Right ventricle myocardium superior (tissue), 1 donor: ENCODE measurements at regions not wholly inside any gene's neighbourhood (a gene's known extent, or its start where the extent isn't known, plus 50 kb on each side); places are given as distances from the start of the nearest gene placed in this dataset.
"Not testable (repeated sequence)": the region's sequence is repeated elsewhere in the genome, so short reads cannot be mapped to it uniquely, and the experiment has no call there.

Experiments used
- ATAC-seq: fragments of 200-7000 bp; cut with Tn5 transposase; one replicate; pipeline ENCODE4 v1.9.1; 2020; ENCODE audit warnings: mild to moderate bottlenecking; ENCODE audit not compliant: poor library complexity
- DNase-seq: peaks from one replicate; pipeline ENCODE4 v3.0.0-alpha.2; 2020
- intact Hi-C: fragments of 100-400 bp; cut with DNase I; formaldehyde crosslinking; loops from one replicate; pipeline ENCODE4 v1.11.2; 2022
- donor health status: DM: no; HTN: yes; CAD: no; lungs with severe emphysema.

DNA sequence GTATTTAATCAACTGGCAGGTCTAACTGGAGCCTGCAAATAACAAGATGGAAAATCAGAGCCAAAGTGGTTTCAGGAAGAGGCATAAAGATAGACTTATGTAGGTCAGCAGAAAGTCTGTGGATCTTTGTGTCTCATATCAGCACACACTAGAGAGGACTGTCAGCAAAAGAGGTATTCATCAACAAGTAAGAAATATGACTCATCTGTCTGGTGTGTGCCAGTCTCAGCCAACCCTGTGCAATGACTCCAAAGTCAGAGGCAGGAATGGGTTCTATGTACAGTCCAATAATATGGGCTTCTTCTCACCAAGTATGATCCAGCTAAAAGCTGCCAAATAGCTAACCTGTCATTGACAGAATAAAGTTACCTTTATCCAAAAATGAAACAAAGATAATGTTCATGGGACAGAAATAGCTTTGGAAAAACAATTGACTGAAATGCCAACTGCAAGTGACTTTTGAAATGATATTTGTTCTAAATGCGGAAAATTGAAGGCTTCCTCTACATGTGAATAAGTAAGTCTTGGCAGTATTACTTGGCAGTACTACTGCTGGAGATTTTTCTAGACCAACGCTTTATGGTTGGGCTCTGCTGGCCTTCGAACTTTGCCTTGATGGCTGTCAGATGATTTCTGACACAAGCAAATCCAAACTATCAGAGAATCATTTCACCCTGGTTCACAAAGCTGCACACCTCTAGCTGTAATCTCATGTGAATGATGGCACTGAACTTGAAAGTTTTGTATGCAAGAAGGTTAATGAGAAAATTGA is 272.3 kb upstream of the SEMA3C start:
- ATAC-seq (peak; percentile 89), DNase-seq (no peak)
- intact Hi-C loops = no loop called here

DNA sequence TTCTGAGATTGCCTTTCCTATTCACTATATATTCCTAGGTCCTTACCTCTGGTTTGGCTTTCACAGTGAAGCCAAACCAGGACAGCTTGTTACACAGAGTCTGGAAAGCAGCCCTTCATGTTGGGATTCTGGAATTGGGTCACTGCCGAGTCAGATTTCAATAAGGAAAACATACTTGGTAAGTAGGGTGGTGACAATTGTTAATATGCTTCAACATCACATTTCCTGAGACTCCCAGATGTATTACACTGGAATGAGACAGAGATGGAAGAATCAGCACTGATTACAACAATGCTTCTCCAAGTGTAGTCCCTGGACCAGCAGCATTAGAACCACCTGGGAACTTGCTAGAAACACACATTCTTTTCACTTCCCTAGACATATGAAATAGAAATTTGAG is 268.9 kb upstream of the SEMA3C start:
- intact Hi-C loops = no loop called here
- ATAC-seq (peak; percentile 26), DNase-seq (no peak)

DNA sequence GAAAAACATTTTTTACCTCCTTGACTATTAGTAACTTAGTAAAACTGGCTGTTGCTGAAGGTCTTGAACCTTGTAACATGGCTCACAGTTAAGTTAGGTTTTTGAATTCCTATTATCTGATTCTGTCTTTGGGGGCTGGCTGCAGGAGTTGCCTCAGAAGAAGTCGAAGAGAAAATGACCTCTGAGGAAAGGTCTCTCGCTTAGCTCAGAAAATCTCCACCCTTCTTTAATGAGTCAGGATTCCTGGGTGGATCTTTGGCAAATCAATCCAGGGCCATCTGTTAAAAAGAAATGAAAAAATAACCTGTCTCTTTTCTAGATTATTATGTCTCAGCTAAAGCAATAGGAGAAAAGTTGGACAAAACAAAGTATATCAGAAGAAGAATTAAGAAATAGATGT is 267.8 kb upstream of the SEMA3C start:
- no peak for ATAC-seq
- no peak for DNase-seq
- intact Hi-C loops = no loop called here

DNA sequence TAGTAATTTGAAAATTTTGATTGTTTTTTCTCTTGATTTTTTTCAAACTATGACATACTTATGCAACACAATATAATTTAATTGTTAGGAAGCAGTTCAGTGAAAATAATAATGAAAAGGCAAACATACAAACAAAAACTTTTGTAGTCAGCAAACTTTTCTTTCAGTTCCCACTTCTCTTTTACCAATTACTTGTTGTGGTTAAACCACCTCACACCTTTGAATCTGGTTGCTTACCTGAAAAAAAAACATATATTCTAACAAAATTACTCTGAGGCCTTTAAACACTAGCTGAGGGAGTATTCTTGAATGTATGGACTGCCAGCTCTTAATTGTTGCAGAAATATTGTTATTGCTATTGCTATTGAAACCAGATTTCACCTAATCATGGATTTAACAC is 266.2 kb upstream of the SEMA3C start:
- intact Hi-C loops = no loop called here
- ATAC-seq (no peak), DNase-seq (no peak)

DNA sequence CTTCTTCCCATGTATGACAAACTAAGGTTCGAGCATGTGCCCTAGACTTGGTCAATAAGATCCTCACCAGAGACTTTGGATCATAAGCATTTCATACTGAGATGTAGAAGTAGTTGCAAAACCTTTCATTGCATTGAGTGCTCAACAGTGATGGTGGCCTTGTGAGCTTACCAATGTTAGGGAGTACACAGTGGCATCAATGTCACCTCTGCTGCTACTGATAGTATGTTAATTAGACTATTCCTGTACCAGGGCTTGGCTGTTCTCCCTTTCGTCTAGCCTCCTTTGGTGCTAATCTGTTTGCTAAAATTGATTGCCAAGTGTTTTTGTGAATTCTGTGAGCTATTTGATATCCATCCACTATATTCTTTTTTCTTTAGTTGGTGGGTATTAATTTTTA is 264.5 kb upstream of the SEMA3C start:
- ATAC-seq = peak; percentile 91
- intact Hi-C loops = no loop called here
- no peak for DNase-seq

DNA sequence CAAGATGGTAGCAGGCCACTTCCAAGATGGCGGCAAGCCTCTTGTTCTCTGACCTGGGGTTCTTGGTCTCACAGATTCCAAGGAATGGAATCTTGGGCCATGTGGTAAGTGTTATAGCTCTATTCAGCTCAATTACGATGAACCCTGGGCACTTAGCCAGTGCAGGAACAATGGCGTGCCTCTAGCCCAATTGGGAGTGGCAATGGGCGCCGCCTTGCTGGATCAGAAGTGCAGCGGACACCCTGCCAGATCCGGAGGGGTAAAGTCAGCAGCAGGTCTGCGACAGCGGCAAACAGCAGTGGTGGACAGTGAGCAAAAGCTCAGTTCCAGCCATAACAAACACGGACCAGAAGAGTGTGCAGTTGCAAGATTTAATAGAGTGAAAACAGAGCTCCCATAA is 263.2 kb upstream of the SEMA3C start:
- DNase-seq, ATAC-seq, intact Hi-C loops: not testable (repeated sequence)

DNA sequence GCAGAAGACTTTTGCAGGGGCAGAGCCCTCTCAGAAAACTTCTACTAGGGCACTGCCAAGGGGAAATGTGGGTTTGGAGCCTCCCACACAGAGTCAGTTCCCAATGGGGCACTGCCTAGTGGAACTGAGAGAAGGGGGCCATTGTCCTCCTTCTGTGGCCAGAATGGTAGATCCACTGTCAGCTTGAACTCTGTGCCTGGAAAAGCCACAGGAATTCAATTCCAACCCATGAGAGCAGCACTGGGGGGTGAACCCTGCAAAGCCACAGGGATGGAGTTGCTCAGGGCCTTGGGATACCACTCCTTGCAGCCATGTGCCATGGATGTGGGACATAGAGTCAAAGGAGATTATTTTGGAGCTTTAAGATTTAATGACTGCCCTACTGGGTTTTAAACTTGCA is 262.2 kb upstream of the SEMA3C start:
- ATAC-seq (no peak), DNase-seq (no peak)
- intact Hi-C loops = no loop called here

DNA sequence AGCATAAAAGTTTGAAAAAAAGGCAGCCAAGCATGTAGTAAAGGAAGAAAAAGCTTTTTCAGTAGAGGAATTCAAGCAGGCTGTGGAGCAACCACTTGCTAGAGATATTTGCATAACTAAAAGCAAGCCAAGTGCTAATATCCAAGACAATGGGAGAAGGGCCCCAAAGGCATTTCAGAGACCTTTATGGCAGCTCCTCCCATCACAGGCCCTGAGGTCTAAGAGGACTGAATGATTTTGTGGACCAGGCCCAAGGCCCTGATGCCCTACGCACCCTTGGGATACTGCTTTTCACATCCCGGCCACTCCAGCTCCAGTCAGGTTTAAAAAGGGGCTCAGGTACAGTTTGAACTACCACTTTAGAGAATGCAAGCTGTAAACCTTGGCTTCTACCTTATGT is 261.7 kb upstream of the SEMA3C start:
- no peak for DNase-seq
- intact Hi-C loops = no loop called here
- no peak for ATAC-seq

DNA sequence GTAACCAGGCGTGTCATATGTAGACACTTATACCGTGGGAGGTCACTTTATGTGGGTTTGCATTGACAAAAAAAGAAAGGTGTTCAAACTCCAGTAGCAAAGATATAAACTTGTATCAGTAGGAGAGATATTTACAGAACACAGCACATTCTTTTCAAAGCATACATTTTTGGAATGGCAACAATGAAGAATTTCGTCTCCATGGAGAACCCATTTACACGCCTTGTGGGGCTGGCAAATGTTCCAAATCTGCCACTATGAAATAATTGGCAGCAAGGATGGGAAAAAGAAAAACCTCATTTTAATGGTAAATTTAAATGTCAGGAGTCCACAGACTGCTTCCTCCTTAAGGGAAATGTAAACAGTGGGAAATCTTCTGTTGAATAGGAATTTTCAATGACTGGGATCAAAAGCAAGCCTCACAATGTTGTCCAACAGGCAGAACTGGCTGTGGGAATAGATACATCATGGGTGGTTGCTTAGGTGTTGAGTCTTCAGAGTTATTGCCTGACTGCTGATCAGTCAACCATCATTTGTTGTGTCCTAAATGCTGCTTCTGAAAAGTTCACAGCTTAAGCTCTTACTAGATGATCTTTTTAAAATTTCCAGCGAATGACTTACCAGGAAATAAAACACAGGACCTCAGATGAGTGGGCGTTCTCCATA is 256.6 kb upstream of the SEMA3C start:
- intact Hi-C loops = no loop called here
- ATAC-seq = no peak
- DNase-seq = no peak

DNA sequence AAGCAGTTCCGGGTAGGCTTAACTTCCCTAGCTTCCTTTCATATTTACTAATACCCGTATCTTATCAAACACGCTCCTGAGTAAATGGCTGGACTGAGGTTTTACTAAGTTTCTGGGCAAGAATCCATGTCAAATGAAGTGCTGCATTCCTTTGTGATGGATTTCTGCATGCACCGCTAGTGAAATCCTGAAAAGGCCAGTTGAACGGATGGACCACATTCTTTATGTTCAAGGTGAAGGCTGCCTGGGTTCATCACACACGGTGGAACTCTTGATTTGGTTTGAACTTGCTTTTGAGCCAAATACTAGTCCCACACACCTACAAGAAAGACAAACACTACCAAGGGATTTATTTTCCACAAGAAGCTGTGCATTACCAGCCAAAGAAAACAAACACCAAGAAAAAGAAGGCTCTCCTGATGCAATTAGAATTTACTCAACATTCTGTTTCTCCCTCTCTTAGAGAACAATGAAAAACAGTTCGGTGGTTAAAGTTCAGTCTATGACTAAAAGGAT is 255.0 kb upstream of the SEMA3C start:
- intact Hi-C loops = no loop called here
- ATAC-seq = peak; percentile 22
- DNase-seq = no peak

DNA sequence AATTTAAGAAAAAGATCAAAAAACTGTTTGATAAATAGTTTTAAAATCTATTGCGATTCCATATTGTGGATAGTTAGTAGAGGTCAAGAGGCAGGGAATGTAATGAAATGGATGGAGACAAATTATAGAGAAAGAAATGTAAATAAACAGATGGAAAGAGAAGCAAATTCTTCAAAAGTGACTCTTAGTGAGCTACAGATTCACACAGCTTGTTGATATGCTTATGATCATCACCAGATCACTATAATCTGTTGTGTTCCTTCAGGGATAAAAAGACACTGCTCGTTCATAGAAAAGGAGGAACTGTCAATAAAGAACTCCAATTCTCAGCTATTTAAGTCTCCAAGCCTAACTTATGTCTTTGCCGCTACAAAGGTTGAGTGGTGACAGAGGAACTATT is 251.4 kb upstream of the SEMA3C start:
- intact Hi-C loops = no loop called here
- DNase-seq = no peak
- ATAC-seq = no peak

DNA sequence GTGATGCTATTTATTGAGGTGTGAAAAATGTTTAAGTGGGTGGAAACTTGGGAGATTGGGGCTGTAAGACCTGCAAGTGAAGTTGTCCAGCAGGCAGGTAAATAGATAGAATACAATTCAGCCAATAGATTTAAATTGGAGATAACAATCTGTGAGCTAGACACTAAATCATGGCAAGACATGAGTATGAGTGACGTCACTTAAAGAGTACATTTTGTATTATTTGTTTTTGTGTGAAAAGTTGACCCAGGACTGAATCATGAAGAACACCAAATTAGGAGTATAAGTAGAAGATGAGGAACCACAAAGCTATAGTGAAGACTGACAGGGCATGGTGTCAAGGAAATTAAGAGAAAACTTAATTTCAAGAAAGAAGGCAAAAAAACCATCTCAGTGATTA is 249.1 kb upstream of the SEMA3C start:
- intact Hi-C loops = no loop called here

DNA sequence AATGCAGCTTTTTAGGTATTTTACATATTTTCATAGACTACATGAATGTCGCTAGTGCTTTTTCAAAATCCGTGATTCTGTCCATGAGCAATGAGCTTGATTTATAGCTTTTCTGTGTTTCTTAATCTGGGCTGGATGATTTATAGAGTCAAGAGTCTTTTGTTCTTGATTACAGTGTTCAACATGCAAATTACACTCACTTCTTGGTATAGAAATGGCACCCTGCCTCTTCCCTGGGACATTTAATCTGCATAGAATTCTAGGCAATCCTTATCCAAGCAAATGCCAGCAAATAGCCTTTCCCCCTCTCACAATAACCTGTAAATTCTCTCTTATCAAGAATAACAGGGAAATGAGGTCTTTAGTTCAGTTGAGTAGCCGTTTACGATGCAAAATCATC is 246.2 kb upstream of the SEMA3C start:
- ATAC-seq = no peak
- intact Hi-C loops = no loop called here

More for the DNA sequence above, 249.1 kb upstream of the SEMA3C start:
- DNase-seq = no peak
- no peak for ATAC-seq

DNA sequence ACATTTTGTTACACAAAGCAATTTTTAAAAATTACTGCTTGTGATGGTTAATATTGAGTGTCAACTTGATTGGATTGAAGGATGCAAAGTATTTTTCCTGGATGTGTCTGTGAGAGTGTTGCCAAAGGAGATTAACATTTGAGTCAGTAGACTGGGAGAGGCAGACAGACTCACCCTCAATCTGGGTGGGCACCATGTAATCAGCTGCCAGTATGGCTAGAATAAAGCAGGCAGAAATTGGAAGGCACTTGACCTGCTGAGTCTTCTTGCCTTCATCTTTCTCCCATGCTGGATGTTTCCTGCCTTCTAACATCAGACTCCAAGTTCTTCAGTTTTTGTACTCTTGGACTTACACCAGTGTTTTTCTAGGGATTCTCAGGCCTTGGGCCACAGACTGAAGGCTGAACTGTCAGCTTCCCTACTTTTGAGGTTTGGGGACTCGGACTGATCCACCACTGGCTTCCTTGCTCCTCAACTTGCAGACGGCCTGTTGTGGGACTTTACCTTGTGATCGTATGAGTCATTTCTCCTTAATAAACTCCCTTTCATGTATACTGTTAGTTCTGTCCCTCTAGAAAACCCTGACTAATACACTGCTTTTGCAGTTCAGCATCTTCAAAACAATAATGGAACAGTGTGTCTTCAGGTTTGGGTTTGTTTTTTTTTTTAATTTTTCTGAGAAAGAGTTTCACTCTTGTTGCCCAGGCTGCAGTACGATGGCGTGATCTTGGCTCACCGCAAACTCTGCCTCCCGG is 244.1 kb upstream of the SEMA3C start:
- ATAC-seq (no peak), DNase-seq (no peak)
- intact Hi-C loops = no loop called here

More for the DNA sequence above, 246.2 kb upstream of the SEMA3C start:
- no peak for DNase-seq

DNA sequence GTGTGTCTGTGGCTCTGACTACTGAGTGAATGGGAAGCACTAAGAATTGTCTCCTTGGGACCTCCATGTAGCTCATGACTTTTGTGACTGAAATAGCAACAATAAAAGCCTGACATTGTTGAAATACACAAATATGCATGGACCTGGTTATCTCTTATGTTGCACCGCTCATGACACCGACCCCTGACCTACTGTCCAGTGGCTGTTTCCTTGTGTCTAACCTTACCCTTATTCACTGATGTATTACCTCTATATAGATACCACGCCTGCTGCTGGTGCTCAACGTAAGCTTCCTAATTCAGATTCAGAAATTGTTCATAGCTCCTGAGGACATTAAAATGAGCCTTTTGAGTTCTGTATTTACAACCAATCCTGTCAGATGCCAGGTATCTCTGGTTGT is 243.4 kb upstream of the SEMA3C start:
- DNase-seq (no peak), ATAC-seq (no peak)
- intact Hi-C loops = no loop called here

DNA sequence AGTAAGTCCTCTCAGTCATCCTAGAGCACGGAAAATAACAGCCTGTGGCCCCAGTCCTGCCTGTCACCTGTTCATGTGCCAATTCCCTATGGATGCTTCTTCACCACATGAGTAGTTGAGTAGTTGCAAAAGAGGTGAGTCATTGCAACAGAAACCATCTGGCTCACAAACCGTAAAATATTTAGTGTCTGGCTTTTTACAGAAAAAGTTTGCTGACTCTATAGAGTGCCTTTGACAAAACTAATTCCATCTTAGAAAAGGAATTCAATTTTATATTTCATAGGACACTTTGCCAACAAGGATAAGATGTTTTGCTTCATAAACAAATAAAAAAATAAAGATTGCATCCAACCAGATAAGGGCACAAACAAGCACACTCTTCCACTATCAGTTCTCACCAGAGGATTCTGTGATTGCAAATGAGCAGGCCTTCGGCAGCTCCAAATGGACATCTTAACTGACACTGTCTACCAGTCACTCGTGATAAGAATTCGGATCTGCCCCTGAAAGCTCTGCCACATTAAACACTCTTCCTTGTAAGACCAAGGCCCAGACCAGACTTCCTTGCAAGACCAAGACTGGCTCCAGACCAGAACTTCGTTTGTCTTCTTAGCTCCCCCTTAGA is 242.7 kb upstream of the SEMA3C start:
- intact Hi-C loops = no loop called here
- DNase-seq = no peak
- peak; percentile 68 for ATAC-seq

DNA sequence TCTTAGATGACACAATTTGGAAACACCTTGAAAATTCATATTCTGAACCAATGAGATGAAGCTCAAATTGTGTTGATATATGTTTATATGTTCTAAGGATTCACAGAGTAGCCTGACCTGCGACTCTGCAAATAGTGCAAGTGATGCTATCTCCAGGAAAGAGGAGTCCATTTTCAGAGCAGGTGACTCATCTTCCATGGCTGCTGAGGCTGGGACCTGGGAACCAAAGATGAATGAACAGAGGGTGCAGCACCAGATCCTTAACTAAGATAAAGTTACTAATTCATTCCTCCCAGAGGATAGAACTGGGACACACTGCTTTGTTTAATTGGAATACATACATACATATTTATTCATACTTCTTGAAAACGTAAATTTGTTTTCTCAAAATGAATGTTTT is 240.6 kb upstream of the SEMA3C start:
- DNase-seq (no peak), ATAC-seq (no peak)
- intact Hi-C loops = no loop called here

DNA sequence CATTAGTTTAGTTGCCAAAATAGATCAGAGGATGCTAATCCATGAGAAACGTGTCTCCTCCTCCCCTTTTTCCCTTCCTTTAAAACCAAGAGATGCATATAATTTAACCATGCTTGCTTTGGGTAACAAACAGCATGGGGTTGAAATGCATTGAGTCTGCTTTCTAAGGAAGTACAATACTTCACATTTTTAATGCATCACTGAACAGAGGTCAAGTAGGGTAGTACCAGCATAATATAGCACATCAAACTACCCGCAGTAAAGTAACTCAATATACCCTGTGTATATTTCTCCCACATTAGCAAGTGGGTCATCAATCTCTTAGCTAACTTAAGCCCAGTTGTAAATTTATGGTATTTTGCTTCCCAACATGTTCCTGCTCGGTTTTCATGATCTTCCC is 239.3 kb upstream of the SEMA3C start:
- no peak for DNase-seq
- no peak for ATAC-seq
- intact Hi-C loops = no loop called here

DNA sequence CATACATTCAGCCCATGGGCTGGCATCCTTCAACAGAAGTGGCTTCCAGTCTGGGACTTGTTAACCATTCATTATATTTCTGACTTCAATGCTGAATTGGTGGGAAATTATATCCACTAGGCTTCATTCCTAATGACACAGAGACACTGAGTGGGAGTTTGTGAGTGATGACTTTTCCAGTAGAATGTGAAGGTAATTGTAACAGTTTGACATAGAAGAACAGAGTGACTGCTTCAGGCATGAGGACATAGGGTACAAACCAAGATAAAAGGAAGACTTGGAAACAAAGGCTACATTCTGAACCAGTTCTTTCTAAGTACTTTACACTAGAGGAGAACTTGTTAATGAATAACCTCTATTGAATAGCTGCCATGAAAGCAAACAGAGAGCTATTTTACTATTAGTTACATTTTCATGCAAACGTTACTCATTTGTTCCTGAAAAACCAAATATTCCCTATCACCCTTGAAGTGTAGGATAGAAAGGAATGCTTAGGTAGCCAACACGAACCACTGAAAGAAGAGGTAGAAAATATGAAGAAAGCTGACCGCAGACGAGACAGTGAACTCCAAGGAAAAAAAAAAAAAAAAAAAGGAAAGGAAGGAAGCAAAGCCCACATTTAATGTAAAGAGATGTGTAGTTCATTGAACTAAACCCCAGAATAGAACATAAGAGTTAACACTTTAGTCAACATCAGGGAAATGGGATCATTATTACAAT is 237.0 kb upstream of the SEMA3C start:
- DNase-seq (no peak), ATAC-seq (no peak)
- intact Hi-C loops = no loop called here
